ENCODE measurements at regions not wholly inside any gene's neighbourhood (a gene's known extent, or its start where the extent isn't known, plus 50 kb on each side); places are given as distances from the start of the nearest gene placed in this dataset.

DNA sequence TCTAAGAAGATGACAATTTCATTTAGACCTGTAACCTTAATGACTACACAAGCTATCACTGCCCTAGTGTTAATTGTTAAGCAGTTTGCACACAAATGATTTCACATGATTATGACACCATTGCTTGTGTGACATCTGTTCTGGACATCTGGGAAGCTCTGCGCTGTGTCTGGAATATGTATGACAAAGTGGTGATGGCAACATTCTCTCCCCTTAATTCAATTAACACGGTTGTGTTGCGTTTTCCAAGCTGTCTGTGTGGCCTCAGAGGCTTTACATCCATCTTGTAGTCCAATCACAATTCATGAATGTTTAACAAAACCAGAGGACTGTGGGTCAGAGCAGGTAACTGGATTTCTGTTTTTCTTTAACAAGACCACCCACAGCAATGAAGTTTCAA, 204.4 kb downstream of the COG6 start:
- DNase-seq, result no peak

DNA sequence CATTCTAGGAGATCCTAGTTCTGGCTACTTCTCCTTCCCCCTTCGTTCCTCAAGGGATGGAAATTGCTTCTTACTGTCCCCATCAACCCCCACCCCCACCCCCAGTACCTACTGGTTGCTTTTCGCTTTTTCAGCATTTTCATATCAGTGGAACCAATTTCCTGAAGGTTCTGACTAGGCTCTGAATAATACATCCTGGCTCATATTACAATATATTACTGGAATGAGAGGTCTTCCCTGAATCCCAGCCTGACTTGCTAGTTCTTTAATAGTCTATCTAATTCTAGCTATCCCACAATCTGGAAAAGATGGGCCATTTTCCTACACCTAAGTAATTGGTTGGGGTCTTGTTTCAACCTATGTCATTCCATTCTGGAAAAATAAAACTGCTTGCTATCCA, 207.4 kb downstream of the COG6 start:
- DNase-seq, result no peak

DNA sequence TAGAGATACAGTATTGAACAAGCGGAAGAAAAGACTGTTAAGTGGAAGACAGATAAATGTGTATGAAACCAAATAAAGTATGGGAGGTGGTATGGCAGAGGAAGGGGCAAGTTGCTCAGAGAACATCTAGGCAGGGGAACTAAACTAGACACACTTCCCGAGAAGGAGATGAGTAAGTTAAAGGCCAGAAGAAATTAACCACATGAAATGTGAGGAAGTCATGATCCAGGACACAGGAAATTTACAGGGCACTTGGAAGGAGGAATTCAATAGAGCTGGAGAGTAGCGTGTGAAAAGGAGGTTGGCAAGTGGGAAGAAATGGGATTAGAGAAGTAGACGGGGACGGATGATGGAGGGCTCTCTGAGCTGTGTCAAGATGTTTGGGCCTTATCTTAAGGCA, 208.8 kb downstream of the COG6 start:
- no peak for DNase-seq

DNA sequence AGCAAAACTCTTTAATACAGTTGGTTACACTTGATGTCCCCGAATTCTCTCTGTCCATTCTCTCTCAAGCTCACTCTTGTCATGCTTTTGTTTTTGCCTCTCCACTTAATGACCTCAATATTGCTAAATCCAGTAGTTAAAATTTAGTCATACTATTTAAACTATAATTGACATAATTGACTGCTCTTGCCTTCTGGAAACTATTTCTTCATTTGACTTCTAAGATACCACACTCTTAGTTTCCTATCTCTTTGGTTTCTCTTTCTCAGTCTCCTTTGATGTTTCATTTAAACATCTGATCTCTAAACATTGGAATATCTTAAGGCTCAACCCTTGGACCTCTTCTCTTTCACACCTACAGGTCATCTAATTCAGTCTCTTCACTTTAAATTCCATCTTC, 211.3 kb downstream of the COG6 start:
- no peak for DNase-seq

DNA sequence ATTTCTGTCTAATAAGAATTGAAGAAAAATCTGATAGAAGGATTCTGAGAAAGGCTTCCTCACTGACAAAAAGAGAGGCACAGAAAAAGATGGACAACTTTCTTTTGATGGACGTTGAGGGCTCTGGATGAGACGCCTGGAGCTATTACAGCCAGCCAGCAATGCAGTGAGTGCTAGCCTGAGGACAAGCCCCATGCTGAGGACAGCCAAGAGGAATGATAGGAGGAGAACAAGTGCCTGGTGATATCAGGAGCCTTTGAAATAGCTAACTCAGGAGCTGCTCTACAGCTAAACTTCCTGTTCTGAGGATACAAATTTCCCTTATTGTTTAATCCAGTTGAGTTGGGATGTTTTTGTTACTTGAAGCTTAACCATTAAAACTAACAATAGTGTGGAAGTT, 212.3 kb downstream of the COG6 start:
- no peak for DNase-seq

DNA sequence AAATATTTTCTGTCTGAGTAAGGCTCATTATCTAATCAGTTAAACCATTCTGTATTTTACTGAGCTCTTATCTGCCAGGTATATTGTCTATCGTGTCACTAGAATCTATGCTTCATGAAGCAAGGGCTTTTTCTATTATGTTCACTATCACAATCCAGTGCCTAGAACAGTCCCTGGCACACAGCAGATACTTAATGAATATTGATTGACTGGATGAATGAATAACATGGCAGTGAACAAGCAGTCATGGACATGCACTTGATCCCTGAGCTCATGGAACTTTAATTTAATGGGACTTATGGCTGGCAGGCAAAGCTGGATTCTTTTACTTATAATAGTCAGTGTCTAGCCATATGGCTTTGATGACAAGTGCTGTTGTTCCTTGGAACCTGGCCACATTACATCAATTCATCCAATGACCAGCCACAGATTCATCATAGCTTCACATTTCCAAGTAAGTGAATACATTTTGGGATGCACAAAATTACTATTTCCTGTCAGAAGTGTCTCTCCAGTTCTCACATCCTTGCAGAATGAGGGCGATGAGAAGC, 214.8 kb downstream of the COG6 start:
- DNase-seq, result no peak

DNA sequence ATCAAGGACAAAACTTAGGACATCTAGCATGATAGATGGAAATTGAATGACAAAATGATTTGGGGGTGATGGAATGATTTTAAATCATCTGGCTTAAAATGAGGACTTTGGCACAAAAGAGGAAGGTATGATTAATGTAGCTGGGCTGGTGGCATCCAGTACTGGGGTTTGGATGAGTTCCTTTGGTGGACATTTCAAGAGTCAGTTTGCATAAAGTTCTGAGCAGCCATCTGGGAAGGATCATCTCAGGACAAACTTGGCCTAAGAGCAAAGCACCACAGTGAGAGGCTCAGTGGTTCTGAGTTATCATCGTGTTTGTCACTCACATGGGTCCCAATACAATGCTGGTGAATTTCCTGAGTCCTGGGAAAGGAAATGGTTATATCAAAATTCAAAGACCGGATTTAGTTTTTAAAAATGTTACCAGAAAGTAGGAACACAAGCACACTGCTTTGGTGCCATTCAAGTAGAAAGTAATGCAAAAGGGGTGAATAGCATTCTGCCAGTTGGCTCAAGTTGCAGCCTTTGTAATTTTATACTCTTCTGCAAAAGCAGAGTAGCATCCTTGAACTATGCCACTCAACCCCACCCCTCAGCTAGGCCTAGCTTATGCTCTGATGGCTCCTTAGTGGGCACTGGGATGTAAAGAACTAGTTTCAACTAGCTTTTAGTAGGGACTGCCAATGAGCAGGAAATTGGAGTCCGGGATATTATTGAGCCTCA, 219.0 kb downstream of the COG6 start:
- DNase-seq, result no peak

DNA sequence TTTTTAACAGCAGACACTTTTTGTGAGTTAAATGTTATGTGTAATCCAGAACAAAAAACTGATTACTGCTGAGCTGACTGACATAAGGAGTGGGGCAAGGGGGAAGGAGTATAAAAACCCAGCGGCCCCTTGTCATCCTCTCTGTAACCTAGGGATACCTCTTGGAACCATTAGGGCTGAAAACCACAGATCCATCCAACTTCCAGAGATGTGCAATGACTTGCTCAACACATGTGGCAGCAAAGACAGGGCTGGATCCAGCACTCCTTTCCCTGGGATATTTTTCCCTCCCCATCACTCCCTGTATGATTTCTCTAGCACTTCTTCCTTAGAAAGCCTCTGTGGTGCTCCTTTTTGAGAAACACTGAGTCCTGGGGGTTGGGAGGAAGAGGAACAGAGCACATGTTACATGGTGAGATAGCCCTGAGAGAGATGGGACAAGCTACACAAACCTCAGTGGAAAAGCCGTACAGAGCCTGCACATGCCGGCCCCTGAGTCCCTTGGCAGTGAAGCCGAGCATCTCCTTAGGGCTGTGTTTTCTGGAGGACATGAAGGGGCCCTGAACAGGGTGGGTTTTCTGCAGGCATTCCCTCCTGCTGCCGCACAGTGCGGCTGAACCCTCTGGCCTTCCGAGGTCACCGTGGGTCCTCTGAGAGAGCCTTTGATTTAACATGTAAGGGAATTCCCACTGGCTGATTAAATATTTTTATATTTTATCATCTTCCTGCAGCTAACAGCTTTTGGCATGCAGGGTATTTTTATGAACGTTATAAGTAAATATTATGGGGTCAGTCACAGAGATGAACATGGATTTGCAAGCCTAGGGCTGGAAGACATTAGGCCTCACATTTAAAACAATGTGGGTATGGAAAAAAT, 219.9 kb downstream of the COG6 start:
- DNase-seq, result no peak

DNA sequence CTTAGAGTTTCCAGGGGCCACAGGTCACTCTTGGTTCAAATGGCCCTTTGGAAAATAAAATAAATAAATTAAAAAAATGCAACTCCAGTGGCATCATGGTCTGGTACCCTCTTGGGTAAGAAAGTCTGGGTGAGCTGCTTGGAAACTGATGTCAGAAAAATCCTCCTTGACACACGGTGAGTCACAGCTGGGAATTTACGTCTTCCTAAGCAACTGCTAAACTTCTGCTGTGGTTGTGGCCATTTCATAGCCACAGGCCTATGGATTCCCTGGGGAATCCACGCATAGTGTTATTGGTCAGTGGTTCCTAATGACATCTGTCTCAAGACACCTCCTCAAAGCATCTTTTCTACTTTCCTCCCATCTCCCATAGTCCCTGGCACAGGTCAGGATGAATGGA, 220.8 kb downstream of the COG6 start:
- DNase-seq, result no peak

DNA sequence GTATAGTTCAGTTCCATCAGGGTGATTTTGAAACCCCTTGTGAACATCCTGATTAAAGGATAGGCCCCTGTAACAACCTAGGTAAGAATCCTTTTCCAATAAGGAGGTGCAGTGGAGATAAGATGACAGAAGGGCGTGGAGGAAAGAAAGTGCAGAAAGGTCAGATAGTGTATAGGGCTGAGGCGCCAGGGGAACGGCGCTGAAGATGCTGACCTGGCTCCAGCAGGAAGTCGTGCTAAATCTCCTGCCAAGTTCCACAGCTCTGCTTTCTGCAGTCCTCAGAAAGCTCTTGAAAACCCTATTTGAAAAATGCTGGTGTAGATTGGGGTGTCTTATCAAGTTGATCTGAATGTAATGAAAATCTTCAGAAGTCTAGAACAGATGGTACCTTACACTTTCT, 221.7 kb downstream of the COG6 start:
- DNase-seq, result no peak

DNA sequence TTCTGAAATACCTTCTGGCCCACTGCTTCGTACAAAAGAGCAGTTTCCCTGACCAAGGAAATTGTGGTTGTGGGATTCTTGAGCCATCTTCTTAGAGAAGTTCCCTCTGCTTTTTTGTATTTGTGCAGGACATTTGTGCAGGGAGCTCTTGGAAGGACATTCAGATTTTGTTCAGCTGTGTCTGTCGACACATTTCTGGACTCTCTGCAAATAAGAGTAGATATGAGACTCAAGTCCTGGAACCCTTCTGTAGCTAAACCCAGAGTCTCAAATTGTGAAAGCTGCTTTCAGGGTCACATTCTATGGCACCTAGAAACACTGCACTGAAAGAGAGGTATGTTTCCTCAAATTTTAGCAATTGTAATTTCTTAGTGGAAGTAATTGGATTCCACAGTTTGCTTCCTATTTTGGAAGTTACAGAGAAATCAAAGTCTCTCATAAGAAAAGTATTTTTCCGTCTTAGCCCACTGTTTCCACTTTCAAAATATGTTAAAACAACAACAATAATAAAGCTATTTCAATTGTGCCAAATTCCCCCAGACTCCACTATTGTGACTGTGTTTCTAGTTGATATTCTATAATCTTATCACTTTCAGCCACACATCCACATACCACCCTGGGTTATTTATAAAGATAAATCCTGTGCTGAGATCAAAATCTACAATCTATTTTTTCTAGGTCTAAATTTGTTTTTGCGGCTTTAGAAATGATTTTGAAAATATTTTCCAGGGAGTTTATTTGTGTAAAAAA, 224.0 kb downstream of the COG6 start:
- no peak for DNase-seq

DNA sequence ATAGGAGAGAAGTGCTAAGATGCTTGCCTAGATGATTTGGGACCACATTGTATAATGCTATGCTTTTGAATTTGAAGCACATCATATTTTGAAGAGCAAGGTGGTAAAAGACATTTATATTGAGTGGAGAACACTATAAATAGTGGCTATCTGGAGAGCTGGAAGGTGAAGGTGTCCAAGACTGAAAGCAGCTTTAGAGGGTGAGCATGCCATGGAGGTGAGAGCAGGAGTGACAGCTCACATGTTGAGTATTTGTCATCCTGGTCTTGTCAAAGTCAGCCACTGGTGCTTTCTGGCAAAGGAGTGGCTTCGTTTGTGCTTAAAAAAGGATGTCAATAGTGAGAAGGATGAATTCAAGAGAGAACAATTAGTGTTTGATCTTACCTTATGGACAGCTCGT, 225.9 kb downstream of the COG6 start:
- DNase-seq, result no peak

DNA sequence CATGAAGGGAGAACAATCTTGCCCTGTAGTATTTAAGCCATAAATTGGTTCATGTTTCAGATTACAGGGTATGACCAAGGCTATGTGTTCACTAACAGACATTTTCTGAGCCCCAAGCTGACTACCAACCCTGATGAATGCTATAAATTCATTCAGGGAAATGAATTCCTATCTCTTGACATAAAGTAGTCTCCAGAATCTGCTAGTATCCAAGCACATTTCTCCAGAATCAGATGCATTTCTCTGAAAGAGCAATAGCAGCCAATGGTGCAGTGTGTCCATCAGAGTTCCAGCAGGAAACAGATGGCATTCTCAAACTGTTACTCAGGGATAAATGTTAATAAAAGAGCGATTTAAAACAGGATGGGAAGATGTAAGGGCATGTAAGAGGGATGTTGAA, 226.4 kb downstream of the COG6 start:
- DNase-seq, result no peak

DNA sequence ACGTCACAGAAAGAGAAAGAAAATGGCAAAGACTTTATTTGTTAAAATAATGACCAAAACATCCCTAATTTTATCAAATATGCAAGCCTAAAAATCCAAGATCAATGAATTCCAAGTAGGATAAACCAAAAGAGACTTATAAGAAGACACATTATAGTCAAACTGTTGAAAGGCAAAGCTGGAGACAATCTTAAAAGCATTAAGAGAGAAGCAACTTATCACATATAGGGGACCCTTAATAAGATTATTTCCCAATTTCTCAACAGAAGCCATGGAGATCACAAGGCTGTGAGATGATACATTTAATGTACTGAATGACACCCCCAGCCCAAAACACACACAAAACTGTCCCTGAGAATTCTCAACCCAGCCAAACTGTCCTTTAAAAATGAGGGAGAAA, 228.7 kb downstream of the COG6 start:
- DNase-seq, result no peak

DNA sequence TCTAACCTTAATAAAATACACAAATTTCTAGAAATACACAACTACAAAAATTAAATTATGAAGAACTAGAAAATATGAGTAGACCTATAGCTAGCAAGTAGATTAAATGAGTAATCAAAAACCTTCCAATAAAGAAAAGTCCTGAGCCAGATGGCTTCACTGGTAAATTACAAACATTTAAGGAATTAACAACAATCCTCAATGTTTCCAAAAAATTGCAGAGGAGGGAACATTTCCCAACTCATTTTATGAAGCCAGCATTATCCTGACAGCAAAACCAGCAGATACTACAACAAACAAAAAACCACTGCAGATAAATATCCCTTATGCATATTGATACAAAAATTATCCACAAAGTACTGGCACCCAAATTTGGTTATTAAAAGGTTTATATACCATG, 230.9 kb downstream of the COG6 start:
- no peak for DNase-seq

DNA sequence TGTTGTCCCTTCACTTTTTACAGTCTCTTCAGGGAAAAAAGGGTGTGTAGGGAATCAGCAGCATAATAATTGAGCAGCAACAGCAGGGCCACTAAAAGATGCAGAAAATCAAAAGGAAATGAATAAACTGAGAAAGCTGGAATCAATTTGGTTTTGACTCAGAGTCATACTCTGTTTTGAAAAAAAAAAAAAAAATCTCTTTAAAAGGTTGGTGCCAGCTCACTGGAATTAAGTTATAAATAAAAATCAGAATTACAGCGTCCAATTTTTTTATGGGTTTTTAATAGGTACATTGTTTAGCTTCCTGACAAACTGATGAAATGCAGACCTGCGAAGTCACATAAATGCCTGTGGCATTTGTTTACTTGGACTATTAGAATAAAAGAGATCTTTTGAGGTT, 231.9 kb downstream of the COG6 start:
- DNase-seq, result no peak

DNA sequence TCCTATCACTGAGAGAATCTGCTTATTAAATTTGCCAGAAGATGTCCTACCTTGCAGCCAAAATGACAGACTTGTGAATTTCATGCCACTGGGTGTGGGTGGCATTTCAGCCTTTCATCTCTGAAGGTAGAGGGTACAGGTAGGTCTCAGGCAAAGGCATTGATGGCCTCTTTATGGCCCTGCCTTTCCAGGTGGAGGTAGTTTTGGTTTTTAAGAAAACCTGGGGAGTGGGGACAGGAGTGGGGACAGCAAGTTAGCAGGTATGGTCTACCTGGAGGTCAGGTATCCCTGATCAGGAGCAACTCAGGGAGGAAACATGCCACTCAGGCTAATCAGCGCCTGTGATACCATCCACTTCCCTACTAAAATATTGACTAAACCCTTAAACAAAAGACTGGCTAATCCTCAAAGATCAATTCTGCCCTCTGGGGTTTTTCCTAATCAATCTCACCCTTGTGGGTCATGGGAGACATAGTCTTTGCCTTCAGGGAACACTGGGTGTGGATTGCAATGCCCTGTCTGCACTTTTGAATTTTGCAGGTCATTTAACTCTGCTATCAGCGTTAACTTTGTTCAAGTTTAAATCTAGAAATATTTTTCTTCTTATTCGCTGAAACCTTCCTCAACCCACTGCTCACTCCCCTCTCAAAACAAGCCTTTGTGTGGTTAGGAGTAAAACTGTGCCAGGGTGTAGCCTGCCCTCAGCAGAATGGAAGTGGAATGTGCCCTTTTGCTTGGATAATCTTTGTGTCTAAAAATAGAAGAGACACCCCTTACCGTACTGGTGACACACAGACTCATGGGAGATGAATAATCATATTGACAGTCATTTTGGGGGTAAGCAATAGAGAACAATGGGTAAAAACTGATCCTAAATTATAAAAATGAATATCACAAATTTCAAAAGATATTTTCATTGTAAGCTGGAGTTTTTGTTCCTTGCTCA, 233.7 kb downstream of the COG6 start:
- no peak for DNase-seq

DNA sequence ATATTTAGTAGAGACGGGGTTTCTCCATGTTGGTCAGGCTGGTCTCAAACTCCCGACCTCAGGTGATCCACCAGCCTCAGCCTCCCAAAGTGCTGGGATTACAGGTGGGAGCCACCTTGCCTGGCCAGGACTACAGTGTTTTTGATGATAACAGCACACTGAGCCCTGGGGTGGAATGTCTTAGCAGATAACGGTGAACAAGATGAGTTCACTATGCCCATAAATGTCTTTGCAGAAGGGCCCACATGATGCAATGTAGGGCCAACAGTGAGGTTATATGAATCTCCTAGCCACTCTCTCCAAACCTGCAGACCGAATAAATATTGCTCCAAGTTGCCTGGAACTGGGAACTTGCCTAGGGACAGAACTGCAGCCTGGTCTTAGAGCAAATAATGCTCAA, 235.1 kb downstream of the COG6 start:
- no peak for DNase-seq

DNA sequence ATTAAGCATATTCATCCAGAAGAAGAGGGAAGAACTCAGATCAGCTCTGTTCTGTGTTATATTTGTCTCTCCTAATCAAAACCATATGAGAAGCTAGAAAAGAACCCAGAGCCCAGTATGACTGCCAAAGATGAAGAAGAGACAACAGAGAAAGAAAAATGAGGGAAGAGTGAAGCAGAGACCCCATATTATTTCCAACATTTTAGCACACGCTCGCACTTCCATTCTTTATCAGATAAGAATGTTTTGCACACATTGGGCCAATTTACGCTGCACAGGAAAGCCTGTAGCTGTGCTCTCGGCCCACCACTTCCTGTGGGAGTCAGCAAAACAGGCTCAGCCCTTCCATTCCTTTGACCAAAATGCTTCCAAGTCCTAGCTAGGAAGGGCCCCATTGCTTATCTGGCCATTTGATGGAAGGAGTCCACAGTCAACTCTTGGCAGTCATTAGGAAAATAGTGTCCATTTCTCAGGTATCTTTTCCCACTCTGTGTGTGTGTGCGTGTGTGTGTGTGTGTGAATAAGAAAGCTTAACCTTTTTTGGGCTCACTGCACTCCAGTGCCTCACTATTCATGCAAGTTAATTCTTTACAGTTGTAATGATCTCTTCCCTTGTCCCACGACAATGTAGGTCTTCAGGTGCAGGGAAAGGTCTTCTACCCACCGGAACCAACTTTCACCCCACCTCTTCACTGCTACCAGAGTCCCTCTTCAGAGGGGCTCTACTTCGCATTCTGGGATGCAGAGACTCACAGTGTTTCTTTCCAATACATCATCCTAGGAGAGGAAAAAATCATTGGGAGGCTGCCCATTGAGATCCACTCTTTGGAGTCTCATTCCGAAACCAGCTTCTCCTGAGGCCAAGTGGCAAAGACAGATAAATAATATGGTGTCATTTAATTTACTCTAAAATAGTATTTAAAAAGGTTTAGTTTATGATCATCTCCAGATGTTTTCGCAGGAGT, 237.5 kb downstream of the COG6 start:
- DNase-seq, result no peak

DNA sequence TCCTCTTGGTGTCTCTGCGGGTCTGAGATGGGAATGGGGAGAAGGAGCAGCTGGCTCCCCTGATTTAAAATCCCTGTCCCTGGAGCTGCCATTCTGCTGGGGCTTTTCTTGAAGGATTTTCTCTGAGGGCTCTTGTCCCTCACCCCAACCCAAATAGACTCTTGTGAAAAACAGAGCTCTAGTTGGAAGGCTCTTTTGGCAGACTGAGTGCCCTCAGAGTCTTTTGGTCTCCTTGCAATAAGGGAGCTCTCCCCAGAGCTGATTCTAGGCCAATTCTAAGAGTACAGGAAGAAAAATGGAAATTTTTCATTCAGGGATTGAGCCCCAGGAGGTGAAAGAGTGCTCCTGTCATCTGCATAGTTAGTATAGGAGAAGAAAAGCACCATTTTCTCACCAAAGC, 238.3 kb downstream of the COG6 start:
- DNase-seq, result no peak

DNA sequence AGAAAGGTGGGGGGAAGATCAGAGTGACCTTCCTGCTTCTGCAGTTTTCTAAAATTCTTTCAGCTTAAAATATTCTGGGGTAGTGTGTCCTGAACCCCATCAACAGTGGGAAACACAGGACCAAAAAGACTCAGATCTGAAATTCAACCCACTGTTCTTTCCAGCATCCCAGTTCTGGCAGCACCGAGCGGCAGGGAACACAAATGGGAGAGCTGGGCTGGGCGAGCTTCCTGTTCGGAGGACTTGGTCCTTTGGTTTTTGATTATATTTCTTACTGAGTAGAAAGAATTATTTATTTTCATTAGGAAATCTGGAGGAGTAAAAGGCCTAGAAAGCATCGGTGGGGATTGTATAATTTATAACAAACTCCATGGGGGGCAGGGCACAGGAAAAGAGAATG, 239.1 kb downstream of the COG6 start:
- no peak for DNase-seq
